K562 (cell line): ENCODE measurements at regions not wholly inside any gene's neighbourhood (a gene's known extent, or its start where the extent isn't known, plus 50 kb on each side); places are given as distances from the start of the nearest gene placed in this dataset.

Source experiments
- NR2C2 ChIP-seq, 2 experiments: fragments of 200-800 bp in 1 of 2; sonication (Bioruptor generic) in 1 of 2; sonication (generic) in 1 of 2; formaldehyde crosslinking in 1 of 2; IDR thresholded peaks; 2 replicates each; pipeline versions ENCODE4 v1.6.1 to v1.8.0; 2016 to 2022; ENCODE audit warnings: mild to moderate bottlenecking in 1 of 2, missing compliant biosample characterization in 1 of 2, missing genetic modification characterization in 1 of 2, missing genetic modification reagents in 1 of 2
- POLR2AphosphoS2 ChIP-seq: IDR thresholded peaks from 2 replicates; pipeline ENCODE4 v1.6.1; 2012; ENCODE audit warnings: low read length, improper control_type of control experiment
- TF ChIP-seq, protein P1 (sequence below): sonication (generic); formaldehyde crosslinking; IDR thresholded peaks from 2 replicates; pipeline ENCODE4 v1.9.0; 2022; ENCODE audit warnings: mild to moderate bottlenecking, missing genetic modification reagents

DNA sequence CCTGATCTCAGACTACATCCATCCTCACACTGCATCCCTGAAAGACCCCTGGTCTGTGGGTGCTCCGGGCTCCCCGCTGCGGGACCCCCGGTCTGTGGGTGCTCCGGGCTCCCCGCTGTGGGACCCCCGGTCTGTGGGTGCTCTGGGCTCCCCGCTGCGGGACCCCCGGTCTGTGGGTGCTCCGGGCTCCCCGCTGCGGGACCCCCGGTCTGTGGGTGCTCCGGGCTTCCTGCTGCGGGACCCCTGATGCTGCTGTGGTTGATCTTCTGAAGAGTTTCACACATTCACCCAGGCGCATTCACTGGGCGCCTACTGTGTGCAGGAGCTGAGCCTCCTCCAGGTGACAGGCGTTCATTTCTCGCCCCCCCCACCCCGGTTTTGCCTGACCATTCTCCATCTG is 162.7 kb upstream of the SALL3 start:
- TF ChIP-seq, protein P1, sequence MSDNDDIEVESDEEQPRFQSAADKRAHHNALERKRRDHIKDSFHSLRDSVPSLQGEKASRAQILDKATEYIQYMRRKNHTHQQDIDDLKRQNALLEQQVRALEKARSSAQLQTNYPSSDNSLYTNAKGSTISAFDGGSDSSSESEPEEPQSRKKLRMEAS (CRISPR knock-in tag) = no peak
- no peak for TF ChIP-seq POLR2AphosphoS2
- TF ChIP-seq NR2C2 (CRISPR knock-in tag; IDR thresholded peaks at IDR 0.05) = no peak
- no peak for TF ChIP-seq NR2C2 (tag; IDR thresholded peaks at IDR 0.05)
